Body of pancreas (tissue), 4 donors: ENCODE measurements at regions not wholly inside any gene's neighbourhood (a gene's known extent, or its start where the extent isn't known, plus 50 kb on each side); places are given as distances from the start of the nearest gene placed in this dataset.
"Not testable (repeated sequence)": the region's sequence is repeated elsewhere in the genome, so short reads cannot be mapped to it uniquely, and the experiment has no call there.

Experiments used
- CTCF ChIP-seq, 7 experiments: fragments of 450-650 bp in 4 of 7; fragments of 200-600 bp in 3 of 7; sonication (generic) in 3 of 7; IDR thresholded peaks; one replicate each; pipeline ENCODE4 v1.5.1; 2016 to 2019; ENCODE audit warnings: antibody characterized with exemption in 7 of 7
- POLR2A ChIP-seq, 3 donors: fragments of 450-650 bp; IDR thresholded peaks; one replicate each; pipeline ENCODE4 v1.6.1; 2016; ENCODE audit warnings: antibody characterized with exemption in 3 of 3, mild to moderate bottlenecking in 2 of 3

- TF ChIP-seq CTCF, POLR2A (IDR thresholded peaks at IDR 0.05): not testable (repeated sequence)
Observed at GRCh38 chr4:189233754-189234153, 706.9 kb upstream of the FRG1 start.
